ENCODE measurements at regions not wholly inside any gene's neighbourhood (a gene's known extent, or its start where the extent isn't known, plus 50 kb on each side); places are given as distances from the start of the nearest gene placed in this dataset.

DNA sequence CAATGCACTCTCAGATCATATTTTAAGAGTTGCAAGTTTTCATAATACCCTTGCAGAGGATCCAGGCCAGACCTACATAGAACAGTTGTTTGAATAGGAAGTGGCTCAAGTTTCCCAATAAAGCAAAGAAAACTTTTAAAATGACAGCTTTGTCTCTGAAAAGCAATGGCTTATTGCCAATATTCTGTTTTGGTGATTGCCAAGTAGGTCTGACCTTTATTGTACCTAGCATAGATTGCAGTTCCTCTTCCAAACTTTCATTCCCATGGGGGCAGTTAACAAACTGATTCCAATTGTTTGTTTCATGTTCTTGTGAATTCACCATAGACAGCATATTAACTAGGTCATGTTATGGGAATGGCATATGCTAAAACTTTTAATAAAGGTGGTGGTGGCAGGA is 664.6 kb upstream of the CA10 start:
- H3K9ac ChIP-seq (ENCODE audit: low read length), result no peak overlapping the region
- no TSS peak for BruUV-seq (replicated peaks)
- ChIA-PET RAD21 (ENCODE audit: low non-redundant PET in 1 of 2, low total read pairs in 2 of 2, uncharacterized antibody in 2 of 2, unreplicated experiment in 2 of 2) (no interaction called here), POLR2A (no interaction called here), CTCF (no interaction called here)
- no peak overlapping the region for H2AFZ ChIP-seq (ENCODE audit: low read depth, low read length, poor library complexity, severe bottlenecking)
- intact Hi-C loops (cut with micrococcal nuclease), result no loop called here
- no peak for DNase-seq (ENCODE audit: low read depth, low spot score)
- TF ChIP-seq EZH2 (IDR thresholded peaks at IDR 0.05) (no peak), EGR1 (IDR thresholded peaks at IDR 0.05; ENCODE audit: low read depth) (no peak), TCF7L2 (IDR thresholded peaks at IDR 0.05; ENCODE audit: borderline replicate concordance, extremely low read depth, insufficient read depth, insufficient read length) (no peak), ZNF274 (IDR thresholded peaks at IDR 0.05; ENCODE audit: low read depth, low read length) (no peak), RAD21 (IDR thresholded peaks at IDR 0.05; ENCODE audit: low read depth) (no peak), SRF (IDR thresholded peaks at IDR 0.05; ENCODE audit: low read depth) (no peak), EZH2phosphoT487 (IDR thresholded peaks at IDR 0.05; ENCODE audit: borderline replicate concordance) (no peak), CBX3 (IDR thresholded peaks at IDR 0.05; ENCODE audit: low read depth) (no peak)
- TF ChIP-seq, protein P1, sequence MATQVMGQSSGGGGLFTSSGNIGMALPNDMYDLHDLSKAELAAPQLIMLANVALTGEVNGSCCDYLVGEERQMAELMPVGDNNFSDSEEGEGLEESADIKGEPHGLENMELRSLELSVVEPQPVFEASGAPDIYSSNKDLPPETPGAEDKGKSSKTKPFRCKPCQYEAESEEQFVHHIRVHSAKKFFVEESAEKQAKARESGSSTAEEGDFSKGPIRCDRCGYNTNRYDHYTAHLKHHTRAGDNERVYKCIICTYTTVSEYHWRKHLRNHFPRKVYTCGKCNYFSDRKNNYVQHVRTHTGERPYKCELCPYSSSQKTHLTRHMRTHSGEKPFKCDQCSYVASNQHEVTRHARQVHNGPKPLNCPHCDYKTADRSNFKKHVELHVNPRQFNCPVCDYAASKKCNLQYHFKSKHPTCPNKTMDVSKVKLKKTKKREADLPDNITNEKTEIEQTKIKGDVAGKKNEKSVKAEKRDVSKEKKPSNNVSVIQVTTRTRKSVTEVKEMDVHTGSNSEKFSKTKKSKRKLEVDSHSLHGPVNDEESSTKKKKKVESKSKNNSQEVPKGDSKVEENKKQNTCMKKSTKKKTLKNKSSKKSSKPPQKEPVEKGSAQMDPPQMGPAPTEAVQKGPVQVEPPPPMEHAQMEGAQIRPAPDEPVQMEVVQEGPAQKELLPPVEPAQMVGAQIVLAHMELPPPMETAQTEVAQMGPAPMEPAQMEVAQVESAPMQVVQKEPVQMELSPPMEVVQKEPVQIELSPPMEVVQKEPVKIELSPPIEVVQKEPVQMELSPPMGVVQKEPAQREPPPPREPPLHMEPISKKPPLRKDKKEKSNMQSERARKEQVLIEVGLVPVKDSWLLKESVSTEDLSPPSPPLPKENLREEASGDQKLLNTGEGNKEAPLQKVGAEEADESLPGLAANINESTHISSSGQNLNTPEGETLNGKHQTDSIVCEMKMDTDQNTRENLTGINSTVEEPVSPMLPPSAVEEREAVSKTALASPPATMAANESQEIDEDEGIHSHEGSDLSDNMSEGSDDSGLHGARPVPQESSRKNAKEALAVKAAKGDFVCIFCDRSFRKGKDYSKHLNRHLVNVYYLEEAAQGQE (IDR thresholded peaks at IDR 0.05; ENCODE audit: low read depth), result no peak
- TF ChIP-seq, protein P2, sequence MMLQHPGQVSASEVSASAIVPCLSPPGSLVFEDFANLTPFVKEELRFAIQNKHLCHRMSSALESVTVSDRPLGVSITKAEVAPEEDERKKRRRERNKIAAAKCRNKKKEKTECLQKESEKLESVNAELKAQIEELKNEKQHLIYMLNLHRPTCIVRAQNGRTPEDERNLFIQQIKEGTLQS (IDR thresholded peaks at IDR 0.05), result no peak
- TF ChIP-seq, protein P3, sequence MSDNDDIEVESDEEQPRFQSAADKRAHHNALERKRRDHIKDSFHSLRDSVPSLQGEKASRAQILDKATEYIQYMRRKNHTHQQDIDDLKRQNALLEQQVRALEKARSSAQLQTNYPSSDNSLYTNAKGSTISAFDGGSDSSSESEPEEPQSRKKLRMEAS (IDR thresholded peaks at IDR 0.05), result no peak
- no peaks in the 10 kb centered on the region for H3K27me3 ChIP-seq (ENCODE audit: insufficient read depth, low read length)
- H4K20me1 ChIP-seq (ENCODE audit: insufficient read depth), result no peaks in the 10 kb centered on the region
- no peaks in the 10 kb centered on the region for H3K79me2 ChIP-seq (ENCODE audit: insufficient read depth, low read length)
- no peak overlapping the region for H3K27ac ChIP-seq (ENCODE audit: low read depth, low read length)
- no peak overlapping the region for H3K4me3 ChIP-seq (replicated peaks in 1 of 2; ENCODE audit: low read depth in 1 of 2, low read length in 2 of 2)
- H3K9me3 ChIP-seq (ENCODE audit: control insufficient read depth in 1 of 2, insufficient read depth in 1 of 2, low read depth in 1 of 2, low read length in 2 of 2), result peaks cover 21 to 37% of the 10 kb centered on the region in 2 experiments; a peak in 2 of 4 replicates
- H3K4me1 ChIP-seq (ENCODE audit: control insufficient read depth in 1 of 2, insufficient read depth in 2 of 2, low read length in 2 of 2), result no peaks in the 10 kb centered on the region
- no peaks in the 10 kb centered on the region for H3K9me2 ChIP-seq (ENCODE audit: insufficient read depth)
- ATAC-seq, result no peak
- no peak overlapping the region for H3K4me2 ChIP-seq (ENCODE audit: low read length)
- H3K36me3 ChIP-seq (ENCODE audit: control insufficient read depth in 1 of 2, insufficient read depth in 2 of 2, low read length in 2 of 2), result no peaks in the 10 kb centered on the region

Measured in HCT116 (cell line).